ENCODE measurements at regions not wholly inside any gene's neighbourhood (a gene's known extent, or its start where the extent isn't known, plus 50 kb on each side); places are given as distances from the start of the nearest gene placed in this dataset.

GRCh38 chr4:165721815-165722214 lies 151.2 kb upstream of the TLL1 start:
- Histone ChIP-seq H3K9ac (ENCODE audit: low read length in 3 of 3) (no peak overlapping the region), H3K27me3 (ENCODE audit: control insufficient read depth, insufficient read depth, low read length) (no peaks in the 10 kb centered on the region), H3K27ac (ENCODE audit: low read depth in 2 of 2, low read length in 2 of 2) (no peak overlapping the region), H3K9me3 (ENCODE audit: control insufficient read depth in 2 of 3, insufficient read depth in 1 of 3, low read length in 3 of 3) (no peaks in the 10 kb centered on the region), H3K4me3 (ENCODE audit: low read length in 3 of 3) (no peak overlapping the region), H3K4me1 (ENCODE audit: control insufficient read depth in 2 of 3, insufficient read depth in 2 of 3, low read depth in 1 of 3, low read length in 3 of 3) (no peaks in the 10 kb centered on the region), H3K36me3 (ENCODE audit: control insufficient read depth in 2 of 3, insufficient read depth in 3 of 3, low read length in 3 of 3) (no peaks in the 10 kb centered on the region)
- intact Hi-C loops (cut with DNase I): no loop called here
- DNase-seq (no peak), FAIRE-seq (no peak)
- no peak for TF ChIP-seq CTCF (IDR thresholded peaks at IDR 0.05; ENCODE audit: borderline replicate concordance, extremely low read depth, insufficient read depth)

GRCh38 chr4:165723051-165723795 lies 149.8 kb upstream of the TLL1 start:
- Histone ChIP-seq H3K4me1 (ENCODE audit: control insufficient read depth in 2 of 3, insufficient read depth in 2 of 3, low read depth in 1 of 3, low read length in 3 of 3) (no peaks in the 10 kb centered on the region), H3K4me3 (ENCODE audit: low read length in 3 of 3) (no peak overlapping the region), H3K27ac (ENCODE audit: low read depth in 2 of 2, low read length in 2 of 2) (no peak overlapping the region), H3K9ac (ENCODE audit: low read length in 3 of 3) (no peak overlapping the region), H3K27me3 (ENCODE audit: control insufficient read depth, insufficient read depth, low read length) (no peaks in the 10 kb centered on the region), H3K36me3 (ENCODE audit: control insufficient read depth in 2 of 3, insufficient read depth in 3 of 3, low read length in 3 of 3) (no peaks in the 10 kb centered on the region), H3K9me3 (ENCODE audit: control insufficient read depth in 2 of 3, insufficient read depth in 1 of 3, low read length in 3 of 3) (no peaks in the 10 kb centered on the region)
- FAIRE-seq (no peak), DNase-seq (no peak)
- intact Hi-C loops (cut with DNase I): no loop called here
- no peak for TF ChIP-seq CTCF (IDR thresholded peaks at IDR 0.05; ENCODE audit: borderline replicate concordance, extremely low read depth, insufficient read depth)

- H3K4me3 ChIP-seq (ENCODE audit: low read length in 3 of 3): no peak overlapping the region
- H3K27ac ChIP-seq (ENCODE audit: low read depth in 2 of 2, low read length in 2 of 2): no peak overlapping the region
- FAIRE-seq (no peak), DNase-seq (no peak)
- no peaks in the 10 kb centered on the region for H3K9me3 ChIP-seq (ENCODE audit: control insufficient read depth in 2 of 3, insufficient read depth in 1 of 3, low read length in 3 of 3)
- H3K27me3 ChIP-seq (ENCODE audit: control insufficient read depth, insufficient read depth, low read length): no peaks in the 10 kb centered on the region
- intact Hi-C loops (cut with DNase I): no loop called here
- no peak for TF ChIP-seq CTCF (IDR thresholded peaks at IDR 0.05; ENCODE audit: borderline replicate concordance, extremely low read depth, insufficient read depth)
- no peak overlapping the region for H3K9ac ChIP-seq (ENCODE audit: low read length in 3 of 3)
- no peaks in the 10 kb centered on the region for H3K4me1 ChIP-seq (ENCODE audit: control insufficient read depth in 2 of 3, insufficient read depth in 2 of 3, low read depth in 1 of 3, low read length in 3 of 3)
- H3K36me3 ChIP-seq (ENCODE audit: control insufficient read depth in 2 of 3, insufficient read depth in 3 of 3, low read length in 3 of 3): no peaks in the 10 kb centered on the region
These were observed 148.3 kb upstream of the TLL1 start for GRCh38 chr4:165724786-165725185.

- TF ChIP-seq CTCF (IDR thresholded peaks at IDR 0.05; ENCODE audit: borderline replicate concordance, extremely low read depth, insufficient read depth): no peak
- no peak overlapping the region for H3K27ac ChIP-seq (ENCODE audit: low read depth in 2 of 2, low read length in 2 of 2)
- DNase-seq (no peak), FAIRE-seq (no peak)
- H3K36me3 ChIP-seq (ENCODE audit: control insufficient read depth in 2 of 3, insufficient read depth in 3 of 3, low read length in 3 of 3): no peaks in the 10 kb centered on the region
- H3K4me3 ChIP-seq (ENCODE audit: low read length in 3 of 3): no peak overlapping the region
- intact Hi-C loops (cut with DNase I): no loop called here
- no peak overlapping the region for H3K9ac ChIP-seq (ENCODE audit: low read length in 3 of 3)
- no peaks in the 10 kb centered on the region for H3K4me1 ChIP-seq (ENCODE audit: control insufficient read depth in 2 of 3, insufficient read depth in 2 of 3, low read depth in 1 of 3, low read length in 3 of 3)
- H3K9me3 ChIP-seq (ENCODE audit: control insufficient read depth in 2 of 3, insufficient read depth in 1 of 3, low read length in 3 of 3): no peaks in the 10 kb centered on the region
- no peaks in the 10 kb centered on the region for H3K27me3 ChIP-seq (ENCODE audit: control insufficient read depth, insufficient read depth, low read length)
These were observed 147.7 kb upstream of the TLL1 start for GRCh38 chr4:165725352-165725751.

Data from kidney (tissue), 13 donors.